Lower leg skin (tissue), 3 donors: ENCODE measurements at regions not wholly inside any gene's neighbourhood (a gene's known extent, or its start where the extent isn't known, plus 50 kb on each side); places are given as distances from the start of the nearest gene placed in this dataset.

Source experiments
- CTCF ChIP-seq, 3 donors: fragments of 450-650 bp; IDR thresholded peaks; one replicate each; pipeline ENCODE4 v1.5.1; 2016; ENCODE audit warnings: antibody characterized with exemption in 3 of 3, mild to moderate bottlenecking in 3 of 3, moderate library complexity in 2 of 3
- POLR2A ChIP-seq, 2 donors: fragments of 450-650 bp; IDR thresholded peaks; one replicate each; pipeline ENCODE4 v1.6.1; 2016 to 2017; ENCODE audit warnings: antibody characterized with exemption in 2 of 2, mild to moderate bottlenecking in 1 of 2, moderate library complexity in 1 of 2

- no peak for TF ChIP-seq CTCF (IDR thresholded peaks at IDR 0.05)
- TF ChIP-seq POLR2A (IDR thresholded peaks at IDR 0.05): no peak
These were observed 581.5 kb downstream of the RWDD3 start for GRCh38 chr1:95815511-95815910.
